ENCODE measurements at regions not wholly inside any gene's neighbourhood (a gene's known extent, or its start where the extent isn't known, plus 50 kb on each side); places are given as distances from the start of the nearest gene placed in this dataset.

DNA sequence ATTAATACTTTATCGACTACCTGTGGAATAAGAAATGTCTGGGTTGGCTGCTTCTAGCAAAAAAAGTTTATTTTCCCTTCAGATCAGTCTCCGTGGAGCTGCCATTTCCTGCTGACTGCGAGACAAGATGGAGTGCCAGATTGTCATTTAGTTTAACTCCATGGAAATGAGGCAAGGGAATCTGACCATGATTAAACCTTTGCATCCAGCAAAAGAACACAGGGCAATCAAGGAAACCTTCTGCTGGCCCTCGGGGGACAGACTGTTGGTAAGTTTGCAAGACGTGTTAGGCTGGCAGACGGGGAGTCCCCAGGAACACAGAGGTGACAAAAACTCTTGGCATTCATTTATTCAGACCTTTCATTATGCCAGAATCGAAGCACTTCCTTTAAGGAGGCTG is 52.2 kb upstream of the SPACA1 start:
- Mint-ChIP-seq H3K27me3 (ENCODE audit: low read depth in 3 of 3) (peaks cover 0 to 5% (median 3%) of the 10 kb centered on the region in 3 donors), H3K4me3 (no peak overlapping the region)

DNA sequence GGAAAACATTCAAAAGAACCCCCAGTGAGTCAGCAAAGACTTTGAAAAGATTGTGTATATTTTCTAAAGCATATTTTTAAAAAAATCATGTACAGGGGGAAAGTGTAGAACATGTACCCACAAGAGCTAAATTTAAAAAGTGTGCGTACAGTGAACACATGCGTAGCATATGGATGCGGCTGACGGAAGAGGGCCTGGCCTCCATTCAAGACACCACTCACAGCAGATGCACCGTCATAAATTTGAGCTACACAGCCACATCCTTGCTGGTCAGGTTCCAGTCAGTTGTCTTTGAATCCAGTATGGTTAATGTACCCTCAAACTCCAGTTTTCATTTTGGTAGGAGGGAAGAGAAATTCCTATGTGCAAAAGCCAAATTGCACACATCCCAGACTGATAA is 54.3 kb upstream of the SPACA1 start:
- peaks cover 0 to 5% (median 3%) of the 10 kb centered on the region in 3 donors for H3K27me3 Mint-ChIP-seq (ENCODE audit: low read depth in 3 of 3)
- H3K36me3 Mint-ChIP-seq: no peaks in the 10 kb centered on the region
- H3K9me3 Mint-ChIP-seq: no peaks in the 10 kb centered on the region
- no peak overlapping the region for H3K4me3 Mint-ChIP-seq
- no peak overlapping the region for H3K27ac Mint-ChIP-seq
- no peaks in the 10 kb centered on the region for H3K4me1 Mint-ChIP-seq
- DNase-seq: no peak

More for the DNA sequence above, 52.2 kb upstream of the SPACA1 start:
- DNase-seq: no peak
- Mint-ChIP-seq H3K36me3 (no peaks in the 10 kb centered on the region), H3K27ac (no peak overlapping the region), H3K4me1 (no peaks in the 10 kb centered on the region), H3K9me3 (no peaks in the 10 kb centered on the region)

- Mint-ChIP-seq H3K4me3 (no peak overlapping the region), H3K27me3 (ENCODE audit: low read depth in 3 of 3) (peaks cover 0 to 9% (median 3%) of the 10 kb centered on the region in 3 donors), H3K27ac (no peak overlapping the region), H3K9me3 (no peaks in the 10 kb centered on the region), H3K36me3 (no peaks in the 10 kb centered on the region), H3K4me1 (no peaks in the 10 kb centered on the region)
- DNase-seq: no peak
These were observed 56.8 kb upstream of the SPACA1 start for GRCh38 chr6:87990871-87991270.

DNA sequence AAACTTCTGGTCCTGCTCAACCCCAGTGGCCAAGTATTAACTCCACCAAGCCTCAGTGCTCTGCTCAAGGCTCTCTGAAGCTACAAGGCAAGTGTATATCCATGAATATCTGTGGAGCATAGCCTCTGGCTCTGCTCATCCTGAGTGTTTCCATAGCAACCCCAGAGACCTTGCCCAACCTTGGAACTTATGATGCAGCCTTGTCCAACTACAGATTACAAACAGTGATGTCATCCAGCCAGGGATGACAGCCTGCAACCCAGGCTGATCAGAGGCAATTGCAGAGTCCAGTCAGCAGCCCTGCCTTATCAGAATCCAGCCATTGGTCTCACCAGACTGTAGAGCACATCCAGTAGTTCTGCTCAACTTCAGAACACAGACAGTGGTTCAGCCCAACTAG is 65.5 kb upstream of the SPACA1 start:
- no peaks in the 10 kb centered on the region for H3K4me1 Mint-ChIP-seq
- H3K36me3 Mint-ChIP-seq: no peaks in the 10 kb centered on the region
- H3K4me3 Mint-ChIP-seq: no peak overlapping the region
- peaks cover 0 to 13% (median 8%) of the 10 kb centered on the region in 3 donors for H3K27me3 Mint-ChIP-seq (ENCODE audit: low read depth in 3 of 3)
- H3K27ac Mint-ChIP-seq: no peak overlapping the region
- no peak for DNase-seq
- peaks cover 0 to 2% (median 0%) of the 10 kb centered on the region in 6 donors for H3K9me3 Mint-ChIP-seq

- Mint-ChIP-seq H3K4me1 (no peaks in the 10 kb centered on the region), H3K9me3 (peaks cover 0 to 2% (median 0%) of the 10 kb centered on the region in 6 donors), H3K27me3 (ENCODE audit: low read depth in 3 of 3) (peaks cover 5 to 13% (median 8%) of the 10 kb centered on the region in 3 donors), H3K4me3 (no peak overlapping the region), H3K27ac (no peak overlapping the region), H3K36me3 (no peaks in the 10 kb centered on the region)
- DNase-seq: no peak
These were observed 67.9 kb upstream of the SPACA1 start for GRCh38 chr6:87979737-87980136.

GRCh38 chr6:87976616-87977015 is 71.0 kb upstream of the SPACA1 start:
- Mint-ChIP-seq H3K4me3 (no peak overlapping the region), H3K36me3 (no peaks in the 10 kb centered on the region), H3K9me3 (peaks cover 0 to 2% (median 0%) of the 10 kb centered on the region in 6 donors), H3K27ac (no peak overlapping the region), H3K27me3 (ENCODE audit: low read depth in 3 of 3) (peaks cover 5 to 13% (median 8%) of the 10 kb centered on the region in 3 donors), H3K4me1 (no peaks in the 10 kb centered on the region)
- DNase-seq: no peak

DNA sequence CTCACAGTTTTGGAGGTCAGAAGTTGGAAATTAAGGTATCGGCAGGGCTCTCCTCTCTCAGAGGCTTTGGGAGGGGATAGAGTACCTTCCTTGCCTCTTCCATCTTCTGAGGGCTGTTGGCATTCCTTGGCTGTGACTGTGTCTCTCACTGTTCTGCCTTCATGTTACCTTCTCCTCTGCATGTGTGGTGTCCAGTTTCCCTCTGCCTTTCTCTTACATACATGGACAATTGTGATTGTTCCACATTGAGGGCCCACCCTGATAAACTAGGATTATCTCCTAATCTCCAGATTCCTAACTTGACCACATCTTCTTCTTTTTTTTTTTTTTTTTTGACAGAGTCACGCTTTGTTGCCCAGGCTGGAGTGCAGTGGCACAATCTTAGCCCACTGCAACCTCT is 72.1 kb upstream of the SPACA1 start:
- no peak overlapping the region for H3K4me3 Mint-ChIP-seq
- no peak for DNase-seq
- H3K36me3 Mint-ChIP-seq: no peaks in the 10 kb centered on the region
- H3K4me1 Mint-ChIP-seq: no peaks in the 10 kb centered on the region
- no peak overlapping the region for H3K27ac Mint-ChIP-seq
- peaks cover 5 to 13% (median 8%) of the 10 kb centered on the region in 3 donors for H3K27me3 Mint-ChIP-seq (ENCODE audit: low read depth in 3 of 3)
- H3K9me3 Mint-ChIP-seq: peaks cover 0 to 2% (median 0%) of the 10 kb centered on the region in 6 donors

GRCh38 chr6:87972279-87972678 is 75.4 kb upstream of the SPACA1 start:
- no peak overlapping the region for H3K27ac Mint-ChIP-seq
- H3K4me1 Mint-ChIP-seq: no peaks in the 10 kb centered on the region
- no peak overlapping the region for H3K4me3 Mint-ChIP-seq
- peaks cover 0 to 1% (median 0%) of the 10 kb centered on the region in 6 donors for H3K9me3 Mint-ChIP-seq
- DNase-seq: no peak
- H3K27me3 Mint-ChIP-seq (ENCODE audit: low read depth in 3 of 3): peaks cover under 1 to 5% (median 4%) of the 10 kb centered on the region in 3 donors
- H3K36me3 Mint-ChIP-seq: no peaks in the 10 kb centered on the region

DNA sequence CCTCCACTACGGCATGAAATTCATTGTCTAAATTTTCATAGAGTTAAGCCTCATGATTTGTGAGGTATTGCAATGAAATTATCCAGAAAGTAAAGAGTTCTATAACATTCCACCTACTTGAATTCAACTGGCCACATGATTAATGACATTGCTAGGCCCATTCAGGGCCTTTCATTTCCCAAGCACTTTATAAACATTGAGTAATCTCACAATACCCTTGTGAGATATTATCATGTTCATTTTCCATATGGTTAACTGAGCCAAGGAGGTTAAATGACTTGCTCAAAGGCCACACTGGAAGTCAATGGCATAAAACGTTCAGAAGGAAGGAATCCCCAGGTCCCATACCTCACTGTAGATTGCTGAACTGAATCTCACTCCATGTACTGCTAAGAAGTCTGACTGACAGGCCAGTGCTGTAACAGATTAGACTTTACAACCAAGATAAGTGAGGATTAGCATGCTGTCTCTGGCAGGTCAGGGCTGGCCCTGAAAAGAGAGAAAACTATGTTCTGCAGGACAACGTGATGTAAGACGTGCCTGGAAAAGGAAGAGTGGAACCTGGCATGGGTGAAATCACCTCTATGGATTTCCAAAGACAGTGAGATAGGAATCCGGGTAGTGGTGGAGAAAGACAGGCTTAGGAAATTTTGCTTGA is 75.9 kb upstream of the SPACA1 start:
- no peak for DNase-seq
- Mint-ChIP-seq H3K9me3 (peaks cover 0 to 1% (median 0%) of the 10 kb centered on the region in 6 donors), H3K27ac (no peak overlapping the region), H3K4me1 (no peaks in the 10 kb centered on the region), H3K4me3 (no peak overlapping the region), H3K36me3 (no peaks in the 10 kb centered on the region), H3K27me3 (ENCODE audit: low read depth in 3 of 3) (peaks cover 0 to 5% (median 4%) of the 10 kb centered on the region in 3 donors)

DNA sequence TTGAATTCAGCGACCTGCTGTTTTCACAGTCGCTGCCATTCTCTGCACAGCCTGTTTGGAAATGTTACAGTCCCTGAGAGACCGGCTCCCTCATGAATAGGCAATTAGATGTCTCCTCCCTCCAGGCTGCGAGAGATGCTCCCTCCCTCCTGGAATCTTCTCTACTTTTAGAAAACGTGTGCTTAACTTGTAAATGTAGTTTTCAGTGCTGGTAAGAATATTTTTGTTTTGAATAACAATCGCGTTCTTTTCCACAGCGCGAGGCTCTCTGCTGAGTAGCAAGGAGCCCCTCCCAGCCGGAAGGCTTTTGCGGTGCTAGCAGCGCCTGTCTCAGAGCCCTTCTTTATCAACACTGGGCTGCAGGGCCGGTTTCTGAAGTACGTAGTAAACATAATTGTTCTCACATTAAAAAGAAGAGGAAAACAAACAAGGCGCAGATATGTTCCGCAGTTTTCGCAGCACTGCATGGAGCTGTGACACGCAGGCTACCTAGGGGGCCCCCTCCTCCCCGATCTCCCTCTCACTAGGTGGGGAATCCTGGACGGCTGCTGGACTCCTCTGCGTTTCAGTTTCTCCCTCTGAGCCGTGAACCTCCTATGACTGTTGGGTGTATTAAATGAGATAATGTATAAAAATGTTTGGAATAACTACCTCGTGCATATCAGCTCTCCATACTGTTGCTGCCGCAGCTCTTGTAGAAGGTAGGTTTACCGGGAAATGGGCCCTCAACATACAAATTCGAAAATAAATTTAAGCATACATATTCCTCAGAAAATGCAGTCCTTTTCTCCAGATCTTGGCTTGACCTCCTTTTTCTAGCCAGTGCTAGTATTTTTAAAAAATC is 79.0 kb upstream of the SPACA1 start:
- Mint-ChIP-seq H3K9me3 (no peaks in the 10 kb centered on the region), H3K4me3 (no peak overlapping the region), H3K27ac (no peak overlapping the region)

GRCh38 chr6:87965806-87966205 is 81.8 kb upstream of the SPACA1 start:
- Mint-ChIP-seq H3K36me3 (no peaks in the 10 kb centered on the region), H3K4me3 (no peak overlapping the region), H3K4me1 (no peaks in the 10 kb centered on the region), H3K27ac (no peak overlapping the region), H3K9me3 (no peaks in the 10 kb centered on the region), H3K27me3 (ENCODE audit: low read depth in 3 of 3) (peaks cover 1 to 8% (median 2%) of the 10 kb centered on the region in 3 donors)
- no peak for DNase-seq

More for the DNA sequence above, 79.0 kb upstream of the SPACA1 start:
- Mint-ChIP-seq H3K27me3 (ENCODE audit: low read depth in 3 of 3) (peaks cover 0 to 6% (median 2%) of the 10 kb centered on the region in 3 donors), H3K36me3 (no peaks in the 10 kb centered on the region), H3K4me1 (no peaks in the 10 kb centered on the region)
- DNase-seq: peak; percentile 2 to 26 (median 5)

DNA sequence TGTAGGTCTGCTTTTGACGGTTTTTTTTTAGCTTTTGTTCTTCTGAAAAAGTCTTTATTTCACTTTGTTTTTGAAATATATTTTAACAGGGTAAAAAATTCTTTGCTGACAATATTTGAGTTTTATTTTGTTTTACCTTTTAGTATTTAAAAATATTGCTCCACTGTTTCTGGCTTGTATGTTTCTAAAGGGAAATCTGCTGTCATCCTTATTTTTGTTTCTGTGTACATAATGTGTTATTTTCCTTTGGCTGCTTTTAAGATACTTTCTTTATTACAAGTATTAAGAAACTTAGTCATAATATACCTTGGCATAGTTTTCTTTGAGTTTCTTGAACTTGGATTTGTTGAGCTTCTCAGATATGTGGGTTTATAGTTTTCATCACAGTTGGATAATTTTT is 88.6 kb upstream of the SPACA1 start:
- Mint-ChIP-seq H3K36me3 (no peaks in the 10 kb centered on the region), H3K27ac (no peak overlapping the region), H3K27me3 (ENCODE audit: low read depth in 3 of 3) (peaks cover 5 to 10% (median 7%) of the 10 kb centered on the region in 3 donors), H3K4me3 (no peak overlapping the region), H3K4me1 (no peaks in the 10 kb centered on the region), H3K9me3 (peaks cover 0 to 2% (median 0%) of the 10 kb centered on the region in 6 donors)
- DNase-seq: no peak

DNA sequence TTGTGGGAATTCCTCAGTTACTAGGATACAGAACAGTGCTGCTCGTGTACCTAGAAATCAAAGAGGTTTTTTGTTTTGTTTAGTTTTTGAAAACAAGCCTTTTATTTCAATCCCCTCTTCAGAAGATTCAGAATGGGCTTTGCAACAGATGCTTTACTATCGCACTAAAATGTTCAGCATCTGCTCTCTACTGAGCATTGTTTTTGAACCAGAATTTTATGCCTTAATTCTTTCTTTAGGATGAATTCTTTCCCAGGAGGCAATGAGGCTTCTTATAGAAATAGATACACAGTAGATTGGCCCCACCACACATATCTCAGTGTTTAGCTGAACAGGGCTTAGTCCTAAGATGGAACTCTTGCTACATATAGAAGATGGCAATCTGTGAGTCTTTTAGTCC is 95.9 kb upstream of the SPACA1 start:
- Mint-ChIP-seq H3K9me3 (no peaks in the 10 kb centered on the region), H3K4me3 (no peak overlapping the region), H3K4me1 (no peaks in the 10 kb centered on the region), H3K36me3 (no peaks in the 10 kb centered on the region), H3K27me3 (ENCODE audit: low read depth in 3 of 3) (peaks cover 0 to 6% (median 2%) of the 10 kb centered on the region in 3 donors), H3K27ac (no peak overlapping the region)
- DNase-seq: no peak

DNA sequence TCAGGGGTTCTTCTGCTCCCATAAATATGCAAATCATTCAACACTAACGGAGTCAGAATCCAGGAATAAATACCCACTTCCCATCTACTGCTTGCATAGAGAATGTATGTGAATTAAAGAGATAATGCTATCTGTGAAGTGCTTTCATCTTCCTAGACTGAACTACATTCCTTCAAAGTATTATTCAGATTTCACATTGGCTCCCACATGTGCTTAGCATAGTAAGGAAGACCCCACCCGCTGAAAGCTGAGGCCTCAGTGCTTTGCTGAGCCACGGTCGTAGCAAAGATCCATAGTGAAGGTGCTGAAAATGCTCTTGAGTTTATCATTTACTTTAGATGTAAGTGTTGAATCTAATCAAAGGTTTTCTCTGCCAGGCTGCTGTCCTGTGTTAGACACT is 97.0 kb upstream of the SPACA1 start:
- no peak for DNase-seq
- Mint-ChIP-seq H3K36me3 (no peaks in the 10 kb centered on the region), H3K27me3 (ENCODE audit: low read depth in 3 of 3) (peaks cover 0 to 6% (median 0%) of the 10 kb centered on the region in 3 donors), H3K4me1 (no peaks in the 10 kb centered on the region), H3K27ac (no peak overlapping the region), H3K9me3 (no peaks in the 10 kb centered on the region), H3K4me3 (no peak overlapping the region)

All from immature natural killer cell (primary cell).